GM21526 (cell line): ENCODE measurements at regions not wholly inside any gene's neighbourhood (a gene's known extent, or its start where the extent isn't known, plus 50 kb on each side); places are given as distances from the start of the nearest gene placed in this dataset.
"Not testable (repeated sequence)": the region's sequence is repeated elsewhere in the genome, so short reads cannot be mapped to it uniquely, and the experiment has no call there.

Experiments used
- ATAC-seq: cut with Tn5 transposase; IDR thresholded peaks from one replicate; pipeline ENCODE4 v1.9.1; 2021; ENCODE audit warnings: moderate library complexity; ENCODE audit not compliant: unreplicated experiment, low FRiP score

- ATAC-seq = no peak
These were observed 199.0 kb upstream of the HSF2 start for GRCh38 chr6:122200440-122200839.

- no peak for ATAC-seq
These were observed 196.8 kb upstream of the HSF2 start for GRCh38 chr6:122202576-122203137.

- ATAC-seq = no peak
These were observed 192.4 kb upstream of the HSF2 start for GRCh38 chr6:122207061-122207460.

GRCh38 chr6:122207794-122208193, 191.7 kb upstream of the HSF2 start:
- no peak for ATAC-seq

- no peak for ATAC-seq
These were observed 184.7 kb upstream of the HSF2 start for GRCh38 chr6:122214605-122215318.

- ATAC-seq = no peak
These were observed 179.2 kb upstream of the HSF2 start for GRCh38 chr6:122220254-122220653.

GRCh38 chr6:122222761-122223160, 176.7 kb upstream of the HSF2 start:
- ATAC-seq = no peak

GRCh38 chr6:122223251-122223650, 176.2 kb upstream of the HSF2 start:
- ATAC-seq = no peak

GRCh38 chr6:122238861-122239260, 160.6 kb upstream of the HSF2 start:
- no peak for ATAC-seq

- ATAC-seq = no peak
These were observed 152.4 kb upstream of the HSF2 start for GRCh38 chr6:122246906-122247658.

GRCh38 chr6:122248001-122248669, 151.3 kb upstream of the HSF2 start:
- no peak for ATAC-seq

- ATAC-seq = no peak
These were observed 150.6 kb upstream of the HSF2 start for GRCh38 chr6:122248844-122249243.

- no peak for ATAC-seq
These were observed 140.6 kb upstream of the HSF2 start for GRCh38 chr6:122258839-122259238.

- no peak for ATAC-seq
These were observed 134.9 kb upstream of the HSF2 start for GRCh38 chr6:122264557-122264956.

- no peak for ATAC-seq
These were observed 133.7 kb upstream of the HSF2 start for GRCh38 chr6:122265755-122266154.

- no peak for ATAC-seq
These were observed 131.1 kb upstream of the HSF2 start for GRCh38 chr6:122268394-122268793.

GRCh38 chr6:122276637-122277036, 122.8 kb upstream of the HSF2 start:
- no peak for ATAC-seq

GRCh38 chr6:122280105-122281021, 119.1 kb upstream of the HSF2 start:
- not testable (repeated sequence) for ATAC-seq

- ATAC-seq = no peak
These were observed 115.6 kb upstream of the HSF2 start for GRCh38 chr6:122283884-122284283.

GRCh38 chr6:122284848-122285247, 114.6 kb upstream of the HSF2 start:
- no peak for ATAC-seq
